Hepatocyte (in vitro differentiated cells): ENCODE measurements at regions not wholly inside any gene's neighbourhood (a gene's known extent, or its start where the extent isn't known, plus 50 kb on each side); places are given as distances from the start of the nearest gene placed in this dataset.

Source experiments
- EZH2 ChIP-seq: fragments of 200-600 bp; sonication (generic); IDR thresholded peaks from 2 replicates; pipeline ENCODE4 v1.6.1; 2016; ENCODE audit warnings: antibody characterized with exemption, mild to moderate bottlenecking, borderline replicate concordance
- EZH2phosphoT487 ChIP-seq: fragments of 200-600 bp; sonication (generic); IDR thresholded peaks from one replicate; pipeline ENCODE4 v1.6.1; 2018; ENCODE audit warnings: antibody characterized with exemption, mild to moderate bottlenecking, low read depth, moderate library complexity; ENCODE audit not compliant: unreplicated experiment, severe bottlenecking
- TF ChIP-seq, protein P1 (sequence below): fragments of 200-600 bp; sonication (generic); IDR thresholded peaks from 2 replicates; pipeline ENCODE4 v1.5.1; 2016; ENCODE audit warnings: antibody characterized with exemption, mild to moderate bottlenecking; ENCODE audit not compliant: poor library complexity

GRCh38 chr2:343355-343754, 55.5 kb upstream of the ALKAL2 start:
- TF ChIP-seq EZH2 = no peak
- TF ChIP-seq, protein P1, sequence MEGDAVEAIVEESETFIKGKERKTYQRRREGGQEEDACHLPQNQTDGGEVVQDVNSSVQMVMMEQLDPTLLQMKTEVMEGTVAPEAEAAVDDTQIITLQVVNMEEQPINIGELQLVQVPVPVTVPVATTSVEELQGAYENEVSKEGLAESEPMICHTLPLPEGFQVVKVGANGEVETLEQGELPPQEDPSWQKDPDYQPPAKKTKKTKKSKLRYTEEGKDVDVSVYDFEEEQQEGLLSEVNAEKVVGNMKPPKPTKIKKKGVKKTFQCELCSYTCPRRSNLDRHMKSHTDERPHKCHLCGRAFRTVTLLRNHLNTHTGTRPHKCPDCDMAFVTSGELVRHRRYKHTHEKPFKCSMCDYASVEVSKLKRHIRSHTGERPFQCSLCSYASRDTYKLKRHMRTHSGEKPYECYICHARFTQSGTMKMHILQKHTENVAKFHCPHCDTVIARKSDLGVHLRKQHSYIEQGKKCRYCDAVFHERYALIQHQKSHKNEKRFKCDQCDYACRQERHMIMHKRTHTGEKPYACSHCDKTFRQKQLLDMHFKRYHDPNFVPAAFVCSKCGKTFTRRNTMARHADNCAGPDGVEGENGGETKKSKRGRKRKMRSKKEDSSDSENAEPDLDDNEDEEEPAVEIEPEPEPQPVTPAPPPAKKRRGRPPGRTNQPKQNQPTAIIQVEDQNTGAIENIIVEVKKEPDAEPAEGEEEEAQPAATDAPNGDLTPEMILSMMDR = no peak
- TF ChIP-seq EZH2phosphoT487 = no peak
